SK-MEL-5 (cell line): ENCODE measurements at regions not wholly inside any gene's neighbourhood (a gene's known extent, or its start where the extent isn't known, plus 50 kb on each side); places are given as distances from the start of the nearest gene placed in this dataset.
A peak's percentile ranks its signal among the peaks of the same experiment; 100 is the strongest.
"Not testable (repeated sequence)": the region's sequence is repeated elsewhere in the genome, so short reads cannot be mapped to it uniquely, and the experiment has no call there.

ENCODE experiments used
- DNase-seq: peaks from one replicate; pipeline ENCODE4 v3.0.0-alpha.2; 2016; ENCODE audit warnings: low read depth, low spot score
- in situ Hi-C: cut with HindIII; loops from 2 replicates; pipeline ENCODE4 v1.10.0; 2016; ENCODE audit warnings: low sequenced_read_pairs, high pct_unique_total_duplicates, low pct_unique_long_range_greater_than_20kb

DNA sequence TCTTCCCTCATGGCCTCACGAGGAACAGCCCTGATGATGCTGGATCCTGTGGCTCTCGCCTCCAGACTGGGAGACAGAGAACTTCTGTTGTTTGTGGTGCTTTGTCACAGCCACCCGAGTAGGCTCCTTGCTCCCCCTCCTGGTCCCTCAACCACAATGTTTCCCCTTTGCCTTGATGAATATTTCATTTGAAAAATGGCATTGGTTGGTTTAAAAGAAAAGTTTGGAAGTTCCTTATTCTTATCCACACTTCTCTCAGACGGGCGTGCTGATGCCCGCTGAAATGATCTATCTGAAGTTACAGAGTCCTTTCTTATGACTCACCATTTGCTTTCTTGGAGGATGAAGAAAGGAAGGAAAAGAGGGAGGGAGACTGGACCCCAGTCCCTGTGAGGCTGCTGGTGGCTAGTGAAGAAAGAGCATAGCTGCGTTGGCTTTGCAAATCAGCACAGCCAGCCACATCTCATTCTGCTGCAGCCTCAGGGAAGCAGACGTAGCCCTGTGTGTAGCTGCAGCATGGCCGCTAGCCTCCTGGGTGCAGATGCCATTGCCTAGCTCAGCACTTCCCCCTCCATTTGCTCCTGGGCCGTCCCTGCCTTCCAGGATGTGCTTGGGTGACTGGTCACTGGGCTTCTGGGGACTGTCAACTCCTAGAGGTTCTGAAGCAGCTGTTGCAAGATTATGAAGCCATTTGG lies 185.9 kb downstream of the ERCC6L2 start:
- DNase-seq: peak; percentile 80
- in situ Hi-C loops: no loop called here

DNA sequence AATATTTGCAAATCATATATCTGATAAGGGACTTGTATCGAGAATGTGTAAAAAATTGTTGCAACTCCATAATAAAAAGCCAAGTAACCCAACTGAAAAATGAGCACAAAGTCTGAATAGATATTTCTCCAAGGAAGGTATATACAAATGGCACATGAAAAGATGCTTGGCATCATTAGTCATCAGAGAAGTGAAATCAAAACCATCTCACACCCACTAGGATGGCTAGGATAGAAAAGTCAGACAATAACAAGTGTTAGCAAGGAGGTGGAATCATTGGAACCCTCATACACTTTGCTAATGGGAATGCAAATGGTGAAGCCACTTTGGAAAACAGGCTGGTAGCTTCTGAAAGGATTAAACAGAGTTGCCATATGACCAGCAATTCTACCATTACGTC lies 182.7 kb downstream of the ERCC6L2 start:
- in situ Hi-C loops: no loop called here
- no peak for DNase-seq

- in situ Hi-C loops: no loop called here
Observed at GRCh38 chr9:96057155-96057554, 181.7 kb downstream of the ERCC6L2 start.

GRCh38 chr9:96056226-96056625 lies 180.7 kb downstream of the ERCC6L2 start:
- peak; percentile 28 for DNase-seq
- in situ Hi-C loops: no loop called here

More at GRCh38 chr9:96057155-96057554, 181.7 kb downstream of the ERCC6L2 start:
- peak; percentile 70 for DNase-seq

DNA sequence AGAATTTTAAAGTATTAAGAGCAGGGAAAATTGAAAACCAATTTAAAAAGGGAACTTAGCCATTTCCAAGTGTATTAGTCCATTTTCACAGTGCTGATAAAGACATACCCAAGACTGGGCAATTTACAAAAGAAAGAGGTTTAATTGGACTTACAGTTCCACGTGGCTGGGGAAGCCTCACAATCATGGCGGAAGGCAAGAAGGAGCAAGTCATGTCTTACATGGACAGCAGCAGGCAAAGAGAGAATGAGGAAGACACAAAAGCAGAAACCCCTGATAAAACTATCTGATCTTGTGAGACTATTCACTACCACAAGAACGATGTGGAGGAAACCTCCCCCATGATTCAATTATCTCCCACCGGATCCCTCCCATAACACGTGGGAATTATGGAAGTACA lies 178.8 kb downstream of the ERCC6L2 start:
- in situ Hi-C loops: not testable (repeated sequence)

DNA sequence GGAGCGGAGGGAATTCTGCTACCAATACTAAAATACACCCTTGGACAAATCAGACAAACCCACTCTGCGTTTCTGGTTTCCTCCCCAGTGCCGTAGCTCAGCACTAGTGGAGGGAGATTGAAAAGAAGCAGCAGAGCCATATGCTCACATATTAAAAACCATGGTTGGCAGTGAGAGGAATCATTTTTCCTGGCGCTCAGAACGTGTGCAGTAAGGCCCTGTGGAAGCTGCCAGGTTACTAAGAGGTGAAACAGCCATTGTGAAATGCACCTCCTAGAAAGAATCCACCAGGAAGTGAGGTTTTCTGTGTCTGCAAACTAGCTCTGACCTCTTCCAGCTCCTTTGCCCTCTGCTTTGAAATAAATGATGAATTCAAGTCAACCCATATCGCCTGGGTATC lies 177.2 kb downstream of the ERCC6L2 start:
- in situ Hi-C loops: no loop called here
- no peak for DNase-seq

More for the DNA sequence above, 178.8 kb downstream of the ERCC6L2 start:
- not testable (repeated sequence) for DNase-seq

DNA sequence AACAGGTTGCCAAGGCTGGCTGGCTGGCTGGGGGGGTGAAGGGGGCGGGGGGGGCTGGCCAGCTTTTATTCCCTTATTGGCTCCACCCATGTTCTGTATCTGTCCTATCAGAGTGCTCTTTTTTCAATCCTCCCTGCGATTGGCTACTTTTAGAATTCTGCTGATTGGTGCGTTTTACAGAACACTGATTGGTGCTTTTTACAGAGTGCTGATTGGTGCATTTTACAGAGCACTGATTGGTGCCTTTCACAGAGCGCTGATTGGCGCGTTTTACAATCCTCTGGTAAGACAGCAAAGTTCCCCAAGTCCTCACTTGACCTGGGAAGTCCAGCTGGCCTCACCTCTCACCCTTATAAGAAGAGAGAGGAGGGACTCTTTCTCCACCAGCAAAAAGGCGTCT lies 175.9 kb downstream of the ERCC6L2 start:
- in situ Hi-C loops: no loop called here

GRCh38 chr9:96050861-96051155 lies 175.3 kb downstream of the ERCC6L2 start:
- in situ Hi-C loops: no loop called here
- DNase-seq: no peak

More for the DNA sequence above, 175.9 kb downstream of the ERCC6L2 start:
- DNase-seq: no peak

DNA sequence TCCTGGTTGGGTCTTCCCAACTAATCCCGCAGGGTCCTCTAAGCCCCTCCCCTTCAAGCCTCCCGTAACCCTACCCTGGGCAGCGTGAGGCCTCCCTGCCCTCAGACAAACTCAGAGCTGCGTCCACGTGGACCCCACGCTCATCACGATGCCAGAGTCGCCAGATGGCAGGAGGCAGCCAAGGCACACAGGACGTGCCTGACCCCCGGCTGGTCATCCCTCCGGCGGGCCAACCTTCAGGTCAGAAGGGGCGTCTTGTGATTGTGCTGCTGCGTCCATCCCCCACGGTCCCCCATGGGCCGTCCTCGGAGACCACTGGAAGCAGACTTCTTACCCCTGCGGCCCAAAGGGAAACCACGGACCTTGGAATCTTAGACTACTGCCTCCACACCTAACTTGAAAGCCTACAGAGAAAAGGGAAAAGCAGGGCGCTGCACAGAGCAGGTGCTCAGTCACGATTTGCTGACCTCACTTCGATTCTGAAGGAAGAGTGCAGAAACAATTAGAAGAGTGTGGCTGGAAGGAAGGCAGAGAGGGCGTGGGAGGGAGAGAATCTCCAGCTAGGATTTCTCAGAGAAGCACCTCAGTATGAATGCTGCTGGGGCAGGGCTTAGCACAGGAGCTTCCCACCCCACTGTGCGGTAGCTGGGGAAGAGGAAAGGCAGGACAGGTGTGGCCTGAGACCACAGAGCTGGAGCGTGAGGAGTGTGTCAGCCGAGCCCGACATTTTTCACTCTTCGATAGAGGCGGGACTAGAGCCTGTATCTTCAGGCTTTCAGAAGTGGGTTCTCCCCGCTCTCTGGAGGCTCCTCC lies 174.8 kb downstream of the ERCC6L2 start:
- in situ Hi-C loops: no loop called here
- DNase-seq: no peak

GRCh38 chr9:96048956-96049831 lies 173.7 kb downstream of the ERCC6L2 start:
- no peak for DNase-seq
- in situ Hi-C loops: no loop called here

GRCh38 chr9:96048104-96048955 lies 172.8 kb downstream of the ERCC6L2 start:
- no peak for DNase-seq
- in situ Hi-C loops: no loop called here

GRCh38 chr9:96047741-96048103 lies 172.2 kb downstream of the ERCC6L2 start:
- in situ Hi-C loops: no loop called here
- no peak for DNase-seq

DNA sequence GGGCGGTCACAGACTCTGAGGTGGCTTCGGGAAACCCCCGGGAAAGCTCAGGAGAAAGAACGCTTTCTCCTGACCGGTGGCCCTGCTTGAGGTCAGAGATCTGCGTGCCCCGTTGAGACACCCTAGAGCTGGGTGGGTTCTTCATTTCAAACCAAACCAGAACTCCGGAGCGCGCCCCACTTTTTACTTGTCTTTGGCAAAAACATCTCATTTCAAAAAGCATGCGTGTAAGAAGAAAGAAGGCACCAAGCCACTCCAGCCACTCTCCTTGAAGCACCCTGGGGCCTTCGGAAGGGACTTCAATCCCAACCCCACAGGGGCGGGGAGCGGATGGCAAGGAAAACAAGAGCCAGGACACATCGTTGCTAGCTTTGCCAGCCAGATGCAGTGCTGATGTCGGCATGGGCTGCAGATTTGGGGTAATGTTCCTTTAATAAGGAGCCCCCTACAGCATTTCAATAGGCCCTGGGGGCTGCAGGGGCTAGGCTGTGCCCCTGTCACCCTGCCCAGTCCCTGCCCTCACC lies 171.7 kb downstream of the ERCC6L2 start:
- in situ Hi-C loops: no loop called here
- no peak for DNase-seq

GRCh38 chr9:96045811-96046210 lies 170.3 kb downstream of the ERCC6L2 start:
- in situ Hi-C loops: no loop called here

GRCh38 chr9:96044401-96044800 lies 168.9 kb downstream of the ERCC6L2 start:
- in situ Hi-C loops: no loop called here
- no peak for DNase-seq

More at GRCh38 chr9:96045811-96046210, 170.3 kb downstream of the ERCC6L2 start:
- no peak for DNase-seq

DNA sequence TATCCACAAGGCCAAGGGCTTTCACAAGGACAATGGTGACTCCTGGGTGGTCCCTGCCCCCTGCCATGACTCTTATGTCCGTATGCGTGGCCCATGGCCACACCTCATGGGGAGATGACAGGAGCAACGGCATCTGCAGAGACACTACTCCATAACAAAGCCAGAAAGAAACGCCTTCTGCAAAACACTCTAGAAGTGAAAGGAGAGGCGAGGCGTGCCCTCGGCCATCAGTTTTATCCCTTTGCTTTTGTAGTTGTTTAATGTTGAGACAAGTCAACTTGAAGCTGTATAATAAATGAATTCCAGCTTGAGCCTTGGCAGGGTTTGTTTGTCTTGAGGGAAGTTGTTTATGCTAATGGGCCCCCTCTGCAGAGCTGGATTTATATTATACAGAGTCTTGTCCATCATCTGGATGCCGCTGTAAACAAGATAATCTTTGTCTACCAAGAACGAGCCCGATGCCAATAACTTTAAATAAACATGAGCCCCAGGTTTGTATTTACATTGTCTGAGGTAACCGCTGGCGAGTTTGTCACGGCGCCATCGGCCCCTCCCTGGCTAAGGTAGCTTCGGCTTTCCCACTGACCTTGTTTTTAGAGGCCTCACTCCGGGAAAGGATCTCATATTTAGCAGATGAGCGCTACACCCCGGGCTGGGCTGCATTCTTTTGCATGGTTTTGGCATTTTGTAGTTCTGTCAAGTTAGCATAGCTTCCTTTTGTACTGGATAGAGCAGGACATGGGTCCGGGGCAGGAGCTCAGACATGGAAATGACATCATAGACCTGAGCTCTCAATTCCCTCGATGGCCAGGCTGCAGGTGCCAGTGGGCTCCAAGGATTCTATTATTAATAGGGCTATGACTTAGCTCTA lies 165.3 kb downstream of the ERCC6L2 start:
- in situ Hi-C loops: no loop called here
- no peak for DNase-seq
